Osteocyte (in vitro differentiated cells): ENCODE measurements at regions not wholly inside any gene's neighbourhood (a gene's known extent, or its start where the extent isn't known, plus 50 kb on each side); places are given as distances from the start of the nearest gene placed in this dataset.

Experiments
- DNase-seq: peaks from one replicate; pipeline ENCODE4 v3.0.0; 2021; ENCODE audit warnings: mixed read lengths; ENCODE audit not compliant: unreplicated experiment; ENCODE audit errors: extremely low spot score
- H3K27ac Mint-ChIP-seq: one replicate; pipeline ENCODE4 v1.8.0; 2021; ENCODE audit warnings: mild to moderate bottlenecking, mixed read lengths; ENCODE audit not compliant: unreplicated experiment
- H3K27me3 Mint-ChIP-seq: one replicate; pipeline ENCODE4 v1.8.0; 2021; ENCODE audit warnings: mixed read lengths; ENCODE audit not compliant: unreplicated experiment
- H3K36me3 Mint-ChIP-seq: one replicate; pipeline ENCODE4 v1.8.0; 2021; ENCODE audit warnings: mixed read lengths; ENCODE audit not compliant: unreplicated experiment
- H3K4me1 Mint-ChIP-seq: one replicate; pipeline ENCODE4 v1.8.0; 2021; ENCODE audit warnings: mixed read lengths; ENCODE audit not compliant: unreplicated experiment
- H3K4me3 Mint-ChIP-seq: one replicate; pipeline ENCODE4 v1.8.0; 2021; ENCODE audit warnings: mild to moderate bottlenecking, moderate library complexity, mixed read lengths; ENCODE audit not compliant: unreplicated experiment
- H3K9me3 Mint-ChIP-seq: one replicate; pipeline ENCODE4 v1.8.0; 2021; ENCODE audit warnings: mixed read lengths; ENCODE audit not compliant: unreplicated experiment
- TF ChIP-seq, protein P1 (sequence below): fragments of 200-600 bp; sonication (generic); IDR thresholded peaks from 2 replicates; pipeline ENCODE4 v1.5.0; 2021; ENCODE audit warnings: antibody characterized with exemption, mild to moderate bottlenecking, moderate library complexity

DNA sequence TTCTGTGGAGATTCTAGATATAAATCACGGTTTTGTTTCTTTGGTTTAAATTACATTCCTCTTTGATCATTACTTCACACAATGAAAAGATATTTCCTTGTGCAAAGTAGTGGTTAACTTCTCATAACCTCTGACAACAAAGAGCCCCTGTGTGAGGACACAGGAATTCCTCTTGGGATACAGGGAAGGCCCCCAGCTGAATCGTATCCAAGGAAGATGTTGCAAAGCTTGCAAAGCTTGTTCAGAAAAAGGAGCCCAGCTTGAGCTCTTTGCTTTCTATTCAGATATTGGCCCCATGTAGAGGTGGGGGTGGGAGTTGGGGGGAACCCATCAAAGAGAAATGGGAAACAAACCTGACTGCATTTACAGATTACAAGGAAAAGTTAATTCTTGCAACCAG lies 145.7 kb downstream of the RELL1 start:
- Mint-ChIP-seq H3K4me1 (no peaks in the 10 kb centered on the region), H3K9me3 (peaks cover 1% of the 10 kb centered on the region), H3K36me3 (no peaks in the 10 kb centered on the region), H3K27ac (no peak overlapping the region), H3K4me3 (no peak overlapping the region), H3K27me3 (no peaks in the 10 kb centered on the region)
- TF ChIP-seq, protein P1, sequence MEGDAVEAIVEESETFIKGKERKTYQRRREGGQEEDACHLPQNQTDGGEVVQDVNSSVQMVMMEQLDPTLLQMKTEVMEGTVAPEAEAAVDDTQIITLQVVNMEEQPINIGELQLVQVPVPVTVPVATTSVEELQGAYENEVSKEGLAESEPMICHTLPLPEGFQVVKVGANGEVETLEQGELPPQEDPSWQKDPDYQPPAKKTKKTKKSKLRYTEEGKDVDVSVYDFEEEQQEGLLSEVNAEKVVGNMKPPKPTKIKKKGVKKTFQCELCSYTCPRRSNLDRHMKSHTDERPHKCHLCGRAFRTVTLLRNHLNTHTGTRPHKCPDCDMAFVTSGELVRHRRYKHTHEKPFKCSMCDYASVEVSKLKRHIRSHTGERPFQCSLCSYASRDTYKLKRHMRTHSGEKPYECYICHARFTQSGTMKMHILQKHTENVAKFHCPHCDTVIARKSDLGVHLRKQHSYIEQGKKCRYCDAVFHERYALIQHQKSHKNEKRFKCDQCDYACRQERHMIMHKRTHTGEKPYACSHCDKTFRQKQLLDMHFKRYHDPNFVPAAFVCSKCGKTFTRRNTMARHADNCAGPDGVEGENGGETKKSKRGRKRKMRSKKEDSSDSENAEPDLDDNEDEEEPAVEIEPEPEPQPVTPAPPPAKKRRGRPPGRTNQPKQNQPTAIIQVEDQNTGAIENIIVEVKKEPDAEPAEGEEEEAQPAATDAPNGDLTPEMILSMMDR: no peak
- no peak for DNase-seq

DNA sequence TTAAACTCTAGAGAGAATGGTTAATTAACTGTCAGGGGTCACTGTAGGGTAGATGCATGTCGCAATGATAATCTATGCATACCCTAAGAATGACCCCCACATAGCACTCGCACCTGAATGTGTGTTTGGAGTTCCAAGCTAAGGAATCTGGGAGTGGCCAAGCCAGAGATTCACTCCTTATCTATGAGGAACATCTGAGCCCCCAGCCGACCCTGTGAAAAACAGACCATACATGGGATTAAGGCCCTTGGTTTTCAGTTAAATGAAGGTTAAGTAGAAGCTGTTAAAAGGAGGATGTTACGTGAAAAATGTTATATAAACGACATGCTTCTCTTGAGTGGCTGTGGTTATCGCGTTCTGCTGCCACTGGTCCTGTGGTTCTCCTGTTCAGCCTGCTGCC lies 147.2 kb downstream of the RELL1 start:
- Mint-ChIP-seq H3K9me3 (no peaks in the 10 kb centered on the region), H3K4me1 (no peaks in the 10 kb centered on the region), H3K4me3 (no peak overlapping the region), H3K27ac (no peak overlapping the region), H3K36me3 (no peaks in the 10 kb centered on the region), H3K27me3 (no peaks in the 10 kb centered on the region)
- TF ChIP-seq, protein P1: no peak
- DNase-seq: no peak

DNA sequence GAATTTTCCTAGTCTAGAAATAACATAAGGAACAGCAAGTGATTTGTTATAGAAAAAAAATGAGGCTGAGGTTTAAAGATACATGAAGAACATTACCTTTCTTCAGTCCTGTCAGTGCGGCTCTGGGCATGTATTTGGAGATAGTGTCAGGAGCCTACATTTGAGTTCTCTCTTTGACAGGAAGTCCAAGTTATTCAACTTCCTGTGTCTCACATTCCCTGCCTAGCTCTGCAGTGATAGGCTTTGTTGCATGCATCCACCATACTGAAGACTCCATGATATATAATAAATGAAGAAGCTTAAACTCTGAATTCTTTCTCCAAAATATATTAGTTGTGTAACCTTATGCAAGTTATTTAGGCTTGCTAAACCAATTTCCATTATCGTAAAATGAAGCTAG lies 148.7 kb downstream of the RELL1 start:
- TF ChIP-seq, protein P1: no peak
- Mint-ChIP-seq H3K27ac (no peak overlapping the region), H3K4me1 (no peaks in the 10 kb centered on the region), H3K27me3 (no peaks in the 10 kb centered on the region), H3K4me3 (no peak overlapping the region), H3K36me3 (no peaks in the 10 kb centered on the region), H3K9me3 (no peaks in the 10 kb centered on the region)
- DNase-seq: no peak

DNA sequence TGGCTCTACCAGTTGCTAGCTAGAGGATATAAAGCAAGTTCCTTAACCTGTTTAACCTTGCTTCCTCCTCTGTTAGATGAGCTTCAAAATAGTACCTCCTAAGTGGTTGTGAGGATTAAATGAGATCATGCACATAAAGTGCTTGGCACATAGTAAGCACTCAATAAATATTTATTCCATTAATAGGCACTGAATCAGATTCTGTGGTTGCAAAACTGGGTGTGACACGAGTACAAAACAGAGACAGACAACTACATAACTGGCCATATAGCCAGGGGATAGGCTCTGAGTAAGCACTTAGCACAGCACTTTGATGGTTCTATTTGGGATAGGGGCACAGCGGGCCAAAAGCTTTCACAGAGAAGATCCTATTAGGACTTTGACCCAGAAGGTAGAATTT lies 150.3 kb downstream of the RELL1 start:
- Mint-ChIP-seq H3K27me3 (no peaks in the 10 kb centered on the region), H3K36me3 (no peaks in the 10 kb centered on the region), H3K4me3 (no peak overlapping the region), H3K27ac (no peak overlapping the region), H3K9me3 (no peaks in the 10 kb centered on the region), H3K4me1 (no peaks in the 10 kb centered on the region)
- DNase-seq: no peak
- TF ChIP-seq, protein P1: no peak

DNA sequence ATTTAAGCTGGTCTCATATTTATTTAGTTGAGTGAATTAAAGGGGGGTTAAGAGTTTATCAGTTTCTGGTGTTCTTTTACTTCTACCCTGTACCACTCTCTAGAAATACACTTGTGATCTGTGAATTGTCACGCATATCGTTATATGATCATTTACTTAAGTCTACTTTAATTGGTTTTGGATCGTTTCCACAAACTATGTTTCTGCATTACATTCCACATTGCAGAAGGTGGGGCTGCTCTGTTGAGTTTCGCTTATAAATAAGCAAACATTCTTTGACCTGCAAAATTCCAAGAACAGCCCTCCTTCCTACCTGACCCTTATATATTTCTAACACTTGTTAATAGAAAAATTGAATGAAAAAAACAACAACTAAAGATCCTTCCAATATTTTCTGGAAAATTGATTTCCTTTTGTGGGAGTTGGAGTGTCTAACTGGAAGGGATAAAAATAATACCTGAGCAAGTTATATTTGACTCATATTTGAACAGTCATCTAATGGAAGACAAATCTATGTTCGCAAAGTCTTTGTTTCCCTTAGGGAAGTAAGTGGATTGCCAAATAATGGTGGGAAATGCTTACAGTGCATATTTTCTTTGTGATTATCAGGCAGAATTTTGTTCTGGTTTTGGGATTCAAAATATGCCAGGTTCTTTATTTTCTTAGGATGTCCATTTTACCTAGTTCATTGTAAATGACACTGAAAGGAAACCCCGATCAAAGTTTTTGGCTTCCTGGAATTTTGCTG lies 152.7 kb downstream of the RELL1 start:
- DNase-seq: no peak
- Mint-ChIP-seq H3K27ac (no peak overlapping the region), H3K9me3 (no peaks in the 10 kb centered on the region), H3K4me3 (no peak overlapping the region), H3K27me3 (no peaks in the 10 kb centered on the region), H3K4me1 (no peaks in the 10 kb centered on the region), H3K36me3 (no peaks in the 10 kb centered on the region)
- TF ChIP-seq, protein P1: no peak
